CD1c-positive myeloid dendritic cell (primary cell): ENCODE measurements at regions not wholly inside any gene's neighbourhood (a gene's known extent, or its start where the extent isn't known, plus 50 kb on each side); places are given as distances from the start of the nearest gene placed in this dataset.
"Not testable (repeated sequence)": the region's sequence is repeated elsewhere in the genome, so short reads cannot be mapped to it uniquely, and the experiment has no call there.

Experiments
- DNase-seq: peaks from one replicate; pipeline ENCODE4 v3.0.0-alpha.2; 2016; ENCODE audit errors: extremely low spot score

GRCh38 chr1:208943291-208943690 lies 640.2 kb upstream of the CAMK1G start:
- DNase-seq = no peak

GRCh38 chr1:208944981-208945451 lies 638.5 kb upstream of the CAMK1G start:
- DNase-seq = no peak

- no peak for DNase-seq
These were observed 633.3 kb upstream of the CAMK1G start for GRCh38 chr1:208950206-208950605.

- no peak for DNase-seq
These were observed 632.4 kb upstream of the CAMK1G start for GRCh38 chr1:208951026-208951525.

GRCh38 chr1:208951908-208952307 lies 631.6 kb upstream of the CAMK1G start:
- DNase-seq = no peak

- DNase-seq = no peak
These were observed 620.6 kb upstream of the CAMK1G start for GRCh38 chr1:208962867-208963266.

- no peak for DNase-seq
These were observed 618.2 kb upstream of the CAMK1G start for GRCh38 chr1:208965351-208965750.

- no peak for DNase-seq
These were observed 616.2 kb upstream of the CAMK1G start for GRCh38 chr1:208967334-208967733.

GRCh38 chr1:208974717-208975116 lies 608.8 kb upstream of the CAMK1G start:
- no peak for DNase-seq

GRCh38 chr1:208975456-208975855 lies 608.1 kb upstream of the CAMK1G start:
- no peak for DNase-seq

- DNase-seq = no peak
These were observed 606.5 kb upstream of the CAMK1G start for GRCh38 chr1:208977012-208977411.

GRCh38 chr1:208977638-208978256 lies 605.8 kb upstream of the CAMK1G start:
- no peak for DNase-seq

GRCh38 chr1:208979776-208980175 lies 603.7 kb upstream of the CAMK1G start:
- no peak for DNase-seq

- DNase-seq = no peak
These were observed 602.9 kb upstream of the CAMK1G start for GRCh38 chr1:208980605-208981004.

- DNase-seq = no peak
These were observed 598.3 kb upstream of the CAMK1G start for GRCh38 chr1:208985231-208985630.

- DNase-seq = no peak
These were observed 594.7 kb upstream of the CAMK1G start for GRCh38 chr1:208988811-208989222.

- no peak for DNase-seq
These were observed 593.1 kb upstream of the CAMK1G start for GRCh38 chr1:208990456-208990855.

GRCh38 chr1:208997053-208997452 lies 586.5 kb upstream of the CAMK1G start:
- DNase-seq = not testable (repeated sequence)

GRCh38 chr1:208997726-208998312 lies 585.7 kb upstream of the CAMK1G start:
- DNase-seq = no peak

- no peak for DNase-seq
These were observed 574.9 kb upstream of the CAMK1G start for GRCh38 chr1:209008586-209008985.

- DNase-seq = no peak
These were observed 572.9 kb upstream of the CAMK1G start for GRCh38 chr1:209010475-209011230.

- no peak for DNase-seq
These were observed 570.9 kb upstream of the CAMK1G start for GRCh38 chr1:209012443-209013196.
